HG02938 (cell line): ENCODE measurements at regions not wholly inside any gene's neighbourhood (a gene's known extent, or its start where the extent isn't known, plus 50 kb on each side); places are given as distances from the start of the nearest gene placed in this dataset.
A peak's percentile ranks its signal among the peaks of the same experiment; 100 is the strongest.
"Not testable (repeated sequence)": the region's sequence is repeated elsewhere in the genome, so short reads cannot be mapped to it uniquely, and the experiment has no call there.

Experiments
- ATAC-seq: cut with Tn5 transposase; IDR thresholded peaks from one replicate; pipeline ENCODE4 v1.9.1; 2021; ENCODE audit warnings: mild to moderate bottlenecking, moderate library complexity; ENCODE audit not compliant: unreplicated experiment

- no peak for ATAC-seq
Observed at GRCh38 chr7:119046068-119046467, 821.6 kb downstream of the ANKRD7 start.

- no peak for ATAC-seq
Observed at GRCh38 chr7:119065966-119066365, 841.5 kb downstream of the ANKRD7 start.

- no peak for ATAC-seq
Observed at GRCh38 chr7:119086026-119086425, 861.5 kb downstream of the ANKRD7 start.

GRCh38 chr7:119090851-119091250 lies 866.3 kb downstream of the ANKRD7 start:
- no peak for ATAC-seq

GRCh38 chr7:119096683-119097082 lies 872.2 kb downstream of the ANKRD7 start:
- no peak for ATAC-seq

- ATAC-seq, result not testable (repeated sequence)
Observed at GRCh38 chr7:119100611-119101258, 876.2 kb downstream of the ANKRD7 start.

- no peak for ATAC-seq
Observed at GRCh38 chr7:119102291-119102690, 877.8 kb downstream of the ANKRD7 start.

GRCh38 chr7:119105381-119105780 lies 880.9 kb downstream of the ANKRD7 start:
- ATAC-seq, result no peak

GRCh38 chr7:119123326-119123725 lies 898.8 kb downstream of the ANKRD7 start:
- ATAC-seq, result no peak

GRCh38 chr7:119127706-119128105 lies 903.2 kb downstream of the ANKRD7 start:
- no peak for ATAC-seq

GRCh38 chr7:119132436-119132835 lies 907.9 kb downstream of the ANKRD7 start:
- ATAC-seq, result no peak

- no peak for ATAC-seq
Observed at GRCh38 chr7:119167431-119167830, 942.9 kb downstream of the ANKRD7 start.

- ATAC-seq, result no peak
Observed at GRCh38 chr7:119172043-119172442, 947.5 kb downstream of the ANKRD7 start.

- ATAC-seq, result peak; percentile 72
Observed at GRCh38 chr7:119175911-119176627, 951.6 kb downstream of the ANKRD7 start.

- ATAC-seq, result no peak
Observed at GRCh38 chr7:119177863-119178262, 953.4 kb downstream of the ANKRD7 start.

GRCh38 chr7:119184124-119184788 lies 959.8 kb downstream of the ANKRD7 start:
- ATAC-seq, result no peak

- no peak for ATAC-seq
Observed at GRCh38 chr7:119196183-119196582, 971.7 kb downstream of the ANKRD7 start.

GRCh38 chr7:119197172-119197876 lies 972.8 kb downstream of the ANKRD7 start:
- ATAC-seq, result no peak

GRCh38 chr7:119197877-119198527 lies 973.5 kb downstream of the ANKRD7 start:
- peak; percentile 96 for ATAC-seq

GRCh38 chr7:119219663-119220062 lies 995.2 kb downstream of the ANKRD7 start:
- no peak for ATAC-seq

GRCh38 chr7:119223930-119224329 lies 999.4 kb downstream of the ANKRD7 start:
- ATAC-seq, result no peak
